Lower leg skin (tissue), 4 donors: ENCODE measurements at regions not wholly inside any gene's neighbourhood (a gene's known extent, or its start where the extent isn't known, plus 50 kb on each side); places are given as distances from the start of the nearest gene placed in this dataset.

Experiments
- DNase-seq, 2 donors: peaks; one replicate each; pipeline ENCODE4 v3.0.0-alpha.2; 2019; ENCODE audit warnings: low spot score in 2 of 2
- H3K4me3 ChIP-seq: fragments of 200-600 bp; sonication (generic); 2 replicates; pipeline ENCODE4 v1.5.1; 2017; ENCODE audit warnings: mild to moderate bottlenecking, low read depth; ENCODE audit not compliant: poor library complexity, severe bottlenecking
- POLR2A ChIP-seq, 2 donors: fragments of 450-650 bp; IDR thresholded peaks; one replicate each; pipeline ENCODE4 v1.6.1; 2016 to 2017; ENCODE audit warnings: antibody characterized with exemption in 2 of 2, mild to moderate bottlenecking in 1 of 2, moderate library complexity in 1 of 2
- WGBS, 2 donors: methylation state at CpG; one replicate each; pipeline ENCODE4 v1.1.5; 2018; 5-methylcytosine and 5-hydroxymethylcytosine counted together
- intact Hi-C: fragments of 100-400 bp; cut with DNase I; formaldehyde crosslinking; loops from one replicate; pipeline ENCODE4 v1.15.0; 2023; ENCODE audit warnings: low total_unique reads
- TF ChIP-seq, protein P1 (sequence below), 3 donors: fragments of 450-650 bp; IDR thresholded peaks; one replicate each; pipeline ENCODE4 v1.5.1; 2016; ENCODE audit warnings: antibody characterized with exemption in 3 of 3, mild to moderate bottlenecking in 3 of 3, moderate library complexity in 2 of 3

DNA sequence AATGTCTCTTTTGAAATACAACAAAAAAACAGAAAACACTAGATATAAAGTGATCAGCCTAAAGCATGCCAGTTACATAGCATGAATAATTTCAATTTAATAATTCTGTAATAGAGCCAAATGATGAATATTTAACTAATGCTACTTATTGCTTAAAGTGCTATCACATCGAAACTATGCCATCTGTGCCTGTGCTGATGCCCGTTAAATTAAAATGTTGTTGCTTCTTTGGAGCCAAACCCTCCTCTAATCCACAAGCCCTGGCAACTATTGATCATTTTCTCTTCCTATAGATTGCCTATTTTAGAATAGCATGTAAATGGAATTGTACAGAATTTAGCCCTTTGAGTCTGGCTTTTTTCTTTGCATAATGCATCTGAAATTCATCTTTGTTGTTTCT, 356.2 kb downstream of the CHSY3 start:
- DNase-seq = no peak
- intact Hi-C loops = no loop called here
- WGBS, 2 donors = 58 to 72% methylated on average over 2 of the region's 2 CpGs
- no peak overlapping the region for H3K4me3 ChIP-seq
- no peak for TF ChIP-seq POLR2A (IDR thresholded peaks at IDR 0.05)
- TF ChIP-seq, protein P1, sequence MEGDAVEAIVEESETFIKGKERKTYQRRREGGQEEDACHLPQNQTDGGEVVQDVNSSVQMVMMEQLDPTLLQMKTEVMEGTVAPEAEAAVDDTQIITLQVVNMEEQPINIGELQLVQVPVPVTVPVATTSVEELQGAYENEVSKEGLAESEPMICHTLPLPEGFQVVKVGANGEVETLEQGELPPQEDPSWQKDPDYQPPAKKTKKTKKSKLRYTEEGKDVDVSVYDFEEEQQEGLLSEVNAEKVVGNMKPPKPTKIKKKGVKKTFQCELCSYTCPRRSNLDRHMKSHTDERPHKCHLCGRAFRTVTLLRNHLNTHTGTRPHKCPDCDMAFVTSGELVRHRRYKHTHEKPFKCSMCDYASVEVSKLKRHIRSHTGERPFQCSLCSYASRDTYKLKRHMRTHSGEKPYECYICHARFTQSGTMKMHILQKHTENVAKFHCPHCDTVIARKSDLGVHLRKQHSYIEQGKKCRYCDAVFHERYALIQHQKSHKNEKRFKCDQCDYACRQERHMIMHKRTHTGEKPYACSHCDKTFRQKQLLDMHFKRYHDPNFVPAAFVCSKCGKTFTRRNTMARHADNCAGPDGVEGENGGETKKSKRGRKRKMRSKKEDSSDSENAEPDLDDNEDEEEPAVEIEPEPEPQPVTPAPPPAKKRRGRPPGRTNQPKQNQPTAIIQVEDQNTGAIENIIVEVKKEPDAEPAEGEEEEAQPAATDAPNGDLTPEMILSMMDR (IDR thresholded peaks at IDR 0.05) = no peak

DNA sequence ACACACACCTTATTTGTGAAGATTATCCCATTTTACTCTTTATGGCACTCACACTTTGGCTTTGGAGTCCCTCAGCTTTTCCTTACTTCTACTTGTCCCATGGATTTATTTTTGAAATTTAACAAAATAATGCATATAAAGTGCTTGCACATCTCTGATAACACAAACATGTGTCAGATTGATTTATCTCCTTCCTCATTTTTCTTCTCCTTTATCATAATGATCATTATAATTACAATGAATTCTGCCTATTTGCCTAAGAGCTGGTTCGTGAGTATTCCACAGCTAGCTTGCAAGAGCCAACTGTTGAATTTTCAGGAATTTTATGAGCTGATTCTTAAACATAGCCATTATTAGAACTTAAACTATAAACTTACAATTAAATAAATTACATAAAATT, 347.7 kb downstream of the CHSY3 start:
- DNase-seq = no peak
- 40 to 48% methylated on average over 1 of the region's 1 CpG for WGBS, 2 donors
- TF ChIP-seq, protein P1 (IDR thresholded peaks at IDR 0.05) = no peak
- TF ChIP-seq POLR2A (IDR thresholded peaks at IDR 0.05) = no peak
- no peak overlapping the region for H3K4me3 ChIP-seq
- intact Hi-C loops = no loop called here

DNA sequence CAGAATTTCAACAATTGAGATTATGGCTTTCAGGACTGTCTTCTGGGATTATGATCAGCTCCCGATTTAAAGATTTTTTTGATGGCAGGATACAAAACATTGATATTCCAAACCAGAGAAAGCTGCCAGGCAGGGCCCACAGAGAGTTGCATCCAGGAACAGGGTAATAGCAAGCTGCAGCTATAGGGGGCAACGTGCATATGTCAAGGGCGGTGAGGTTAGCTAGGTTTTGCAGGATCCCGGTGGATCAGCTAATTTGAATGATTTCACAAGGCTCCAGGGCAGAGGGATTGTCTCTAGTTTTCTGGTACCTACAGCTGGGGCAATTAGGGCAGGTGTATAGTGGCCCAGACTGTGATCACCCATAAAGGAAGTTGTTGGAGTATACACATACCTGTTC, 339.4 kb downstream of the CHSY3 start:
- WGBS, 2 donors = 63 to 85% methylated on average over 4 of the region's 4 CpGs
- H3K4me3 ChIP-seq = no peak overlapping the region
- no peak for TF ChIP-seq POLR2A (IDR thresholded peaks at IDR 0.05)
- TF ChIP-seq, protein P1 (IDR thresholded peaks at IDR 0.05) = no peak
- intact Hi-C loops = no loop called here
- DNase-seq = no peak

DNA sequence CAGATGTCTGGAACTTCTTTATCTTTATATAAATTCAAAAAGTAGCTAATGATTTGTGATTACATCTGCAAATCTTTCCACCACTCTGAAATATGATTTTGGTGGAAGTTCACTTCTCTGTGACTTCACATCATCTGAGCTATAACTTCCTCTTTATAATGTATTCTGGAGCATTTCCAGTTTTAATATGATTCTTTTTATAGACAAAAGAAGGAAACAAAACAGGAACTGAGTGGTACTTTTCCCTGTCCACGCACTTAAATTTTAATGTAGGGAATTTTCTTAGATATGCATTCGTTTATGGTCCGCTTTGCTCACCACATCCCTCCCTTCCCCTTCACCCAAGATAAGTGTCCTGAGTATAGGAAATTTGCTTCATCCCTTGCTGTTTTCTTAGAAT, 333.5 kb downstream of the CHSY3 start:
- TF ChIP-seq, protein P1 (IDR thresholded peaks at IDR 0.05) = no peak
- TF ChIP-seq POLR2A (IDR thresholded peaks at IDR 0.05) = no peak
- 58 to 59% methylated on average over 3 of the region's 3 CpGs for WGBS, 2 donors

More for the DNA sequence above, 333.5 kb downstream of the CHSY3 start:
- intact Hi-C loops = no loop called here
- no peak for DNase-seq
- H3K4me3 ChIP-seq = no peak overlapping the region
